Mesenchymal stem cell (in vitro differentiated cells and primary cell): ENCODE measurements at regions not wholly inside any gene's neighbourhood (a gene's known extent, or its start where the extent isn't known, plus 50 kb on each side); places are given as distances from the start of the nearest gene placed in this dataset.

ENCODE experiments used
- DNase-seq: peaks from one replicate; pipeline ENCODE4 v3.0.0-alpha.2; 2013
- H2AFZ ChIP-seq: one replicate; pipeline ENCODE4 v1.6.1; 2013; ENCODE audit warnings: low read depth, mild to moderate bottlenecking, control low read depth, inconsistent platforms, low read length, moderate library complexity
- H2AK5ac ChIP-seq: 2 replicates; pipeline ENCODE4 v1.6.1; 2013; ENCODE audit warnings: low read length, moderate library complexity, mild to moderate bottlenecking, inconsistent platforms; ENCODE audit not compliant: severe bottlenecking
- H2BK120ac ChIP-seq: one replicate; pipeline ENCODE4 v1.6.1; 2013; ENCODE audit warnings: low read depth, mild to moderate bottlenecking, inconsistent platforms, low read length, moderate library complexity
- H2BK12ac ChIP-seq, 2 experiments: one replicate each; pipeline ENCODE4 v1.6.1; 2013; ENCODE audit warnings: inconsistent platforms in 2 of 2, low read length in 2 of 2, mild to moderate bottlenecking in 2 of 2, moderate library complexity in 2 of 2, control low read depth in 1 of 2
- H2BK15ac ChIP-seq: one replicate; pipeline ENCODE4 v1.6.1; 2013; ENCODE audit warnings: mild to moderate bottlenecking, low read depth, inconsistent platforms; ENCODE audit not compliant: poor library complexity, severe bottlenecking
- H2BK5ac ChIP-seq: 2 replicates; pipeline ENCODE4 v1.6.1; 2013; ENCODE audit warnings: low read depth, mild to moderate bottlenecking, low read length, control low read depth, inconsistent platforms; ENCODE audit not compliant: poor library complexity, severe bottlenecking
- H3K14ac ChIP-seq, 2 experiments: one replicate each; pipeline ENCODE4 v1.6.1; 2013; ENCODE audit warnings: inconsistent platforms in 2 of 2, low read length in 2 of 2, control low read depth in 1 of 2, mild to moderate bottlenecking in 1 of 2, moderate library complexity in 1 of 2
- H3K18ac ChIP-seq, 2 experiments: one replicate each; pipeline ENCODE4 v1.6.1; 2013; ENCODE audit warnings: inconsistent platforms in 2 of 2, low read length in 2 of 2, control low read depth in 1 of 2, low read depth in 1 of 2, mild to moderate bottlenecking in 1 of 2
- H3K23ac ChIP-seq, 2 experiments: one replicate each; pipeline ENCODE4 v1.6.1; 2013; ENCODE audit warnings: inconsistent platforms in 2 of 2, low read length in 2 of 2, mild to moderate bottlenecking in 2 of 2, moderate library complexity in 2 of 2, control low read depth in 1 of 2
- H3K27ac ChIP-seq: 2 replicates; pipeline ENCODE4 v1.5.1; 2013; ENCODE audit warnings: mild to moderate bottlenecking, moderate library complexity, low read length, control low read depth, inconsistent platforms; ENCODE audit not compliant: poor library complexity, severe bottlenecking
- H3K27me3 ChIP-seq, 2 experiments: 2 replicates each; pipeline versions ENCODE4 v1.6.1 to v1.7.0; 2013; ENCODE audit warnings: low read length in 2 of 2, mild to moderate bottlenecking in 2 of 2, moderate library complexity in 2 of 2, control low read depth in 1 of 2, inconsistent platforms in 1 of 2; ENCODE audit not compliant: control insufficient read depth in 1 of 2, insufficient read depth in 1 of 2
- H3K36me3 ChIP-seq, 2 experiments: 2 replicates each; pipeline versions ENCODE4 v1.6.1 to v1.7.0; 2013; ENCODE audit warnings: low read length in 2 of 2, control low read depth in 1 of 2, inconsistent platforms in 1 of 2, low read depth in 1 of 2, mild to moderate bottlenecking in 1 of 2; ENCODE audit not compliant: insufficient read depth in 2 of 2, control insufficient read depth in 1 of 2
- H3K4ac ChIP-seq, 2 experiments: one replicate each; pipeline ENCODE4 v1.6.1; 2013; ENCODE audit warnings: inconsistent platforms in 2 of 2, low read length in 2 of 2, mild to moderate bottlenecking in 2 of 2, moderate library complexity in 2 of 2, control low read depth in 1 of 2, low read depth in 1 of 2
- H3K4me1 ChIP-seq: 2 replicates; pipeline ENCODE4 v1.6.1; 2013; ENCODE audit warnings: low read depth, low read length, control low read depth; ENCODE audit not compliant: control insufficient read depth, insufficient read depth
- H3K4me2 ChIP-seq: 2 replicates; pipeline ENCODE4 v1.6.1; 2013; ENCODE audit warnings: low read length, mild to moderate bottlenecking, inconsistent platforms; ENCODE audit not compliant: poor library complexity, severe bottlenecking
- H3K4me3 ChIP-seq, 2 experiments: 2 replicates each; pipeline versions ENCODE4 v1.5.1 to v1.7.0; 2013; ENCODE audit warnings: low read length in 2 of 2, mild to moderate bottlenecking in 2 of 2, control low read depth in 1 of 2, low read depth in 1 of 2; ENCODE audit not compliant: insufficient read depth in 1 of 2
- H3K79me1 ChIP-seq: replicated peaks from 2 replicates; pipeline ENCODE4 v1.6.1; 2013; ENCODE audit warnings: mild to moderate bottlenecking, control low read depth, low read length, inconsistent platforms; ENCODE audit not compliant: poor library complexity, severe bottlenecking
- H3K9ac ChIP-seq: 2 replicates; pipeline ENCODE4 v1.7.0; 2013; ENCODE audit warnings: mild to moderate bottlenecking, low read length, moderate library complexity
- H3K9me3 ChIP-seq: 2 replicates; pipeline ENCODE4 v1.7.0; 2013; ENCODE audit warnings: mild to moderate bottlenecking, low read length; ENCODE audit not compliant: control insufficient read depth
- H4K8ac ChIP-seq: one replicate; pipeline ENCODE4 v1.6.1; 2013; ENCODE audit warnings: inconsistent platforms, mild to moderate bottlenecking, low read length, moderate library complexity
- H4K91ac ChIP-seq: one replicate; pipeline ENCODE4 v1.6.1; 2013; ENCODE audit warnings: mild to moderate bottlenecking, low read length, inconsistent platforms
- WGBS: methylation state at CpG from one replicate; pipeline ENCODE4 v1.1.7; 2013; ENCODE audit warnings: mixed read lengths; 5-methylcytosine and 5-hydroxymethylcytosine counted together

DNA sequence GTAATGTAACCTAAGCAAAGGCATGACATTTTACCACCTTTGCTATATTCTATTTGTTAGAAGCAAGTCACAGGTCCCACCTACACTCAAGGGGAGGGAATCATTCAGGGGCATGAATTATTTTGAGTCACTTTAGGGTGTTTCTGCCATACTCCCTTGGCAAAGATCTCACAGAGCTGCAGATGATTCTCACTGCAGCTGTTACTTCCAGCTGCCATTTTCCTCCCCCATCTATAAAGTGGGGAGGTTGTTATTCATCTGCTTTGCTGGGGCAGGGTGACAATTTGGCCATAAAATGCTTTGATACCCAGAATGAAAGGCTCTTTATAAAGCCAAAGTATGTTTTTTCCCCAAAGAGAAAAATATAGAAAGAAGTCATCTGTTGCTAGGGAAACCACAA lies 136.5 kb upstream of the SMIM31 start:
- no peak overlapping the region for H3K9ac ChIP-seq
- no peak overlapping the region for H2BK15ac ChIP-seq
- no peaks in the 10 kb centered on the region for H3K4me1 ChIP-seq

GRCh38 chr4:164617911-164618310 lies 136.0 kb upstream of the SMIM31 start:
- Histone ChIP-seq H3K9me3 (peaks cover 2% of the 10 kb centered on the region), H2BK15ac (no peak overlapping the region), H2BK12ac (no peak overlapping the region), H3K4me3 (no peak overlapping the region), H3K4ac (no peak overlapping the region), H3K23ac (no peak overlapping the region), H3K27ac (no peak overlapping the region), H3K27me3 (no peaks in the 10 kb centered on the region), H3K18ac (no peak overlapping the region), H4K91ac (no peak overlapping the region), H3K9ac (no peak overlapping the region), H3K4me1 (no peaks in the 10 kb centered on the region), H2BK120ac (no peak overlapping the region), H4K8ac (no peak overlapping the region), H2AFZ (no peak overlapping the region), H3K4me2 (no peak overlapping the region), H3K14ac (no peak overlapping the region), H2AK5ac (no peak overlapping the region), H2BK5ac (no peak overlapping the region), H3K79me1 (no peaks in the 10 kb centered on the region), H3K36me3 (no peaks in the 10 kb centered on the region)
- WGBS, result 77% methylated on average over 3 of the region's 3 CpGs
- DNase-seq, result no peak

More for the DNA sequence above, 136.5 kb upstream of the SMIM31 start:
- no peak overlapping the region for H3K23ac ChIP-seq
- no peak overlapping the region for H2BK12ac ChIP-seq
- peaks cover 2% of the 10 kb centered on the region for H3K9me3 ChIP-seq
- H2BK120ac ChIP-seq, result no peak overlapping the region
- H2AFZ ChIP-seq, result no peak overlapping the region
- H3K27ac ChIP-seq, result no peak overlapping the region
- no peak overlapping the region for H3K14ac ChIP-seq
- H3K4me3 ChIP-seq, result no peak overlapping the region
- no peak overlapping the region for H2BK5ac ChIP-seq
- DNase-seq, result no peak
- no peak overlapping the region for H3K4ac ChIP-seq
- H3K4me2 ChIP-seq, result no peak overlapping the region
- H4K8ac ChIP-seq, result no peak overlapping the region
- no peaks in the 10 kb centered on the region for H3K36me3 ChIP-seq
- H3K18ac ChIP-seq, result no peak overlapping the region
- H3K27me3 ChIP-seq, result no peaks in the 10 kb centered on the region
- H4K91ac ChIP-seq, result no peak overlapping the region
- H3K79me1 ChIP-seq, result no peaks in the 10 kb centered on the region
- no peak overlapping the region for H2AK5ac ChIP-seq

- no peak for DNase-seq
- Histone ChIP-seq H2BK5ac (no peak overlapping the region), H3K36me3 (no peaks in the 10 kb centered on the region), H3K4ac (no peak overlapping the region), H3K23ac (no peak overlapping the region), H3K79me1 (no peaks in the 10 kb centered on the region), H2BK12ac (no peak overlapping the region), H3K4me3 (no peak overlapping the region), H2BK15ac (no peak overlapping the region), H3K27ac (no peak overlapping the region), H3K9me3 (peaks cover 28% of the 10 kb centered on the region), H4K91ac (no peak overlapping the region), H2BK120ac (no peak overlapping the region), H3K9ac (no peak overlapping the region), H3K4me1 (no peaks in the 10 kb centered on the region), H2AFZ (no peak overlapping the region), H3K18ac (no peak overlapping the region), H2AK5ac (no peak overlapping the region), H3K27me3 (no peaks in the 10 kb centered on the region), H3K4me2 (no peak overlapping the region), H3K14ac (no peak overlapping the region), H4K8ac (no peak overlapping the region)
- WGBS, result 65% methylated on average over 2 of the region's 4 CpGs
Measured at GRCh38 chr4:164621886-164622521, 131.9 kb upstream of the SMIM31 start.

DNA sequence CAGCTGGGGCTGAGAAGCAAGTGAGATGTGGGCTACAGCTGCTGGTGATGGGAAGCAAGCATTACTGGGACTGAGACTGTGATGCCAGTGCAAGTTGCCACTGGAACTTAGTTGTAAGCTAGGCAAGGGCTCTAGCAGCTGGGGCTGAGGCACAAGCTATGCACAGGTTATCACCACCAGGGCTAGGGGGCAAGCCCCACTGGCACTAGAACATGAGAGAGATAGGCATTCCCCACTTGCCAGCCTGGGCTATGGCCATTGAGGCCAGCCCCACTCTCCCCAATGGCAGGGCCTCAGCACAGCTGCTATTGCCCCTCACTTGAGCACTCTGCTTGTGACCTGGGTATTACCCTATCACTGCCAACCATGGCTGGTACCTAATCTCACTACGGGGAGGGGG lies 130.8 kb upstream of the SMIM31 start:
- no peak overlapping the region for H2AFZ ChIP-seq
- no peak overlapping the region for H3K14ac ChIP-seq
- no peaks in the 10 kb centered on the region for H3K27me3 ChIP-seq
- no peaks in the 10 kb centered on the region for H3K4me1 ChIP-seq
- H3K9ac ChIP-seq, result no peak overlapping the region
- H3K79me1 ChIP-seq, result no peaks in the 10 kb centered on the region
- peaks cover 28% of the 10 kb centered on the region for H3K9me3 ChIP-seq
- no peak overlapping the region for H4K8ac ChIP-seq
- H4K91ac ChIP-seq, result no peak overlapping the region
- H3K4me3 ChIP-seq, result no peak overlapping the region
- no peak overlapping the region for H2BK120ac ChIP-seq
- no peak overlapping the region for H2BK12ac ChIP-seq
- no peaks in the 10 kb centered on the region for H3K36me3 ChIP-seq
- H3K23ac ChIP-seq, result no peak overlapping the region
- H3K4ac ChIP-seq, result no peak overlapping the region
- no peak overlapping the region for H3K18ac ChIP-seq
- no peak overlapping the region for H2BK5ac ChIP-seq
- no peak overlapping the region for H3K4me2 ChIP-seq
- WGBS, result 70% methylated on average over 1 of the region's 1 CpG
- H2BK15ac ChIP-seq, result no peak overlapping the region
- DNase-seq, result no peak
- H2AK5ac ChIP-seq, result no peak overlapping the region
- H3K27ac ChIP-seq, result no peak overlapping the region
